ENCODE measurements at regions not wholly inside any gene's neighbourhood (a gene's known extent, or its start where the extent isn't known, plus 50 kb on each side); places are given as distances from the start of the nearest gene placed in this dataset.

- ChIA-PET POLR2A (ENCODE audit: low non-redundant PET) (no interaction called here), CTCF (no interaction called here)
- no peak overlapping the region for H3K4me3 ChIP-seq (ENCODE audit: low read depth, low read length, poor library complexity, severe bottlenecking)
- H3K27me3 ChIP-seq (replicated peaks; ENCODE audit: insufficient read depth, low read depth, low read length, poor library complexity), result no peaks in the 10 kb centered on the region
- no peaks in the 10 kb centered on the region for H3K9me3 ChIP-seq (ENCODE audit: low read depth, low read length, poor library complexity, severe bottlenecking)
- BruUV-seq (replicated peaks), result no TSS peak
- TF ChIP-seq CTCF (conservative IDR thresholded peaks at IDR 0.05; ENCODE audit: low read depth, low read length) (no peak), EZH2 (IDR thresholded peaks at IDR 0.05; ENCODE audit: borderline replicate concordance, low read depth, low read length, poor library complexity, severe bottlenecking) (no peak)
- H3K36me3 ChIP-seq (ENCODE audit: insufficient read depth, low read length, poor library complexity, severe bottlenecking), result no peaks in the 10 kb centered on the region
- DNase-seq (ENCODE audit: low spot score), result no peak
- intact Hi-C loops (cut with micrococcal nuclease; ENCODE audit: unreplicated experiment), result no loop called here
- no peak overlapping the region for H3K27ac ChIP-seq (ENCODE audit: low read depth, low read length, poor library complexity, severe bottlenecking)
- no peaks in the 10 kb centered on the region for H3K4me1 ChIP-seq (ENCODE audit: insufficient read depth, low read length, poor library complexity, severe bottlenecking)
These were observed 1185.5 kb upstream of the CDH18 start for GRCh38 chr5:21173526-21173925.

- POLR2A ChIA-PET (ENCODE audit: low non-redundant PET), result no interaction called here
- DNase-seq (ENCODE audit: low spot score), result no peak
These were observed 1185.0 kb upstream of the CDH18 start for GRCh38 chr5:21173036-21173435.

GRCh38 chr5:21171038-21171437 lies 1183.0 kb upstream of the CDH18 start:
- intact Hi-C loops (cut with micrococcal nuclease; ENCODE audit: unreplicated experiment), result no loop called here
- no peak for DNase-seq (ENCODE audit: low spot score)

More at GRCh38 chr5:21173036-21173435, 1185.0 kb upstream of the CDH18 start:
- no peak overlapping the region for H3K4me3 ChIP-seq (ENCODE audit: low read depth, low read length, poor library complexity, severe bottlenecking)
- no peaks in the 10 kb centered on the region for H3K4me1 ChIP-seq (ENCODE audit: insufficient read depth, low read length, poor library complexity, severe bottlenecking)
- no peaks in the 10 kb centered on the region for H3K27me3 ChIP-seq (replicated peaks; ENCODE audit: insufficient read depth, low read depth, low read length, poor library complexity)
- TF ChIP-seq EZH2 (IDR thresholded peaks at IDR 0.05; ENCODE audit: borderline replicate concordance, low read depth, low read length, poor library complexity, severe bottlenecking) (no peak), CTCF (conservative IDR thresholded peaks at IDR 0.05; ENCODE audit: low read depth, low read length) (no peak)
- intact Hi-C loops (cut with micrococcal nuclease; ENCODE audit: unreplicated experiment), result no loop called here
- H3K27ac ChIP-seq (ENCODE audit: low read depth, low read length, poor library complexity, severe bottlenecking), result no peak overlapping the region
- no peaks in the 10 kb centered on the region for H3K36me3 ChIP-seq (ENCODE audit: insufficient read depth, low read length, poor library complexity, severe bottlenecking)
- BruUV-seq (replicated peaks), result no TSS peak
- no peaks in the 10 kb centered on the region for H3K9me3 ChIP-seq (ENCODE audit: low read depth, low read length, poor library complexity, severe bottlenecking)
- CTCF ChIA-PET, result no interaction called here

More at GRCh38 chr5:21171038-21171437, 1183.0 kb upstream of the CDH18 start:
- Histone ChIP-seq H3K9me3 (ENCODE audit: low read depth, low read length, poor library complexity, severe bottlenecking) (no peaks in the 10 kb centered on the region), H3K4me3 (ENCODE audit: low read depth, low read length, poor library complexity, severe bottlenecking) (no peak overlapping the region), H3K27ac (ENCODE audit: low read depth, low read length, poor library complexity, severe bottlenecking) (no peak overlapping the region), H3K27me3 (replicated peaks; ENCODE audit: insufficient read depth, low read depth, low read length, poor library complexity) (no peaks in the 10 kb centered on the region), H3K4me1 (ENCODE audit: insufficient read depth, low read length, poor library complexity, severe bottlenecking) (no peaks in the 10 kb centered on the region), H3K36me3 (ENCODE audit: insufficient read depth, low read length, poor library complexity, severe bottlenecking) (no peaks in the 10 kb centered on the region)
- no peak for TF ChIP-seq EZH2 (IDR thresholded peaks at IDR 0.05; ENCODE audit: borderline replicate concordance, low read depth, low read length, poor library complexity, severe bottlenecking)
- no peak for TF ChIP-seq CTCF (conservative IDR thresholded peaks at IDR 0.05; ENCODE audit: low read depth, low read length)
- no TSS peak for BruUV-seq (replicated peaks)
- POLR2A ChIA-PET (ENCODE audit: low non-redundant PET), result no interaction called here
- CTCF ChIA-PET, result no interaction called here

Measured in A673 (cell line).